ENCODE measurements at regions not wholly inside any gene's neighbourhood (a gene's known extent, or its start where the extent isn't known, plus 50 kb on each side); places are given as distances from the start of the nearest gene placed in this dataset.
"Not testable (repeated sequence)": the region's sequence is repeated elsewhere in the genome, so short reads cannot be mapped to it uniquely, and the experiment has no call there.

DNA sequence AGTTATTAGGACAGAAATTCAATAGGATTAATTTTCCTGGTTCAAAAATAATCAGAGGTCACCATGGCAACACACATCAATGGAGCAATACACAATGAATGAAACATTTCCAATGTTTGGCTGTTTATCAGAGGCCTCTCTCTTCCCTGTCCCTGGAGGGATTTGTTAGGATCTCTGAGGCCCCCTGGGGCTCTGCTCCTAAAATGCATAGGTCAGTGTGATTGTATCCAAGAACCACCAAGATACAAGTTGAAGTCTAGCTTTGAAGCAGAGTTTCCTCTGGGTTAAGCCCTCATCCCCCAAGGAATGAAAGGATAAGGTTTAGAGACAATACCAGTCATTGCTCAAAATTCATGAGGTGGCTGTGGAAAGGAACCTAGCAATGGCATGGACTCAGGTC is 561.2 kb upstream of the C16orf82 start:
- ATAC-seq (ENCODE audit: low read depth) (no peak), DNase-seq (ENCODE audit: low spot score) (no peak)
- no peaks in the 10 kb centered on the region for H3K4me1 ChIP-seq (ENCODE audit: insufficient read depth, poor library complexity, severe bottlenecking)
- H3K27ac ChIP-seq (ENCODE audit: poor library complexity, severe bottlenecking), result no peak overlapping the region
- no peaks in the 10 kb centered on the region for H3K36me3 ChIP-seq (ENCODE audit: low read depth)
- H3K4me3 ChIP-seq (ENCODE audit: severe bottlenecking), result no peak overlapping the region
- H3K27me3 ChIP-seq (ENCODE audit: insufficient read depth, poor library complexity, severe bottlenecking), result no peaks in the 10 kb centered on the region
- TF ChIP-seq CTCF (IDR thresholded peaks at IDR 0.05; ENCODE audit: poor library complexity, severe bottlenecking), result no peak
- no peaks in the 10 kb centered on the region for H3K9me3 ChIP-seq (ENCODE audit: severe bottlenecking)

DNA sequence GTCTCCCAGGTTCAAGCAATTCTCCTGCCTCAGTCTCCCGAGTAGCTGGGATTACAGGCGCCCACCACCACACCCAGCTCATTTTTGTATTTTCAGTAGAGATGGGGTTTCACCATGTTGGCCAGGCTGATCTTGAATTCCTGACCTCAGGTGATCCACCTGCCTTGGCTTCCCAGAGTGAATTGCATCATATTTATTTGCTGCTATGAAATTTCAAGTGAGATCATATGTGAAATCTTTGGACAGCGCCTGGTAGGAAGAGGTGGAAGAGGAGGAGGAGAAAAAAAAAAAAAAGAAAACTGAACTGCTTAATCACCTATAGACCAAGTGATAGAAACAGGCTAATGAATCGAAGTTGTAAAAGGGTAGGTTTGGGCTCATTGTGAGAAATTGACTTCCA is 557.8 kb upstream of the C16orf82 start:
- not testable (repeated sequence) for H3K36me3 ChIP-seq (ENCODE audit: low read depth); H3K9me3 ChIP-seq (ENCODE audit: severe bottlenecking); DNase-seq (ENCODE audit: low spot score); H3K4me3 ChIP-seq (ENCODE audit: severe bottlenecking); ATAC-seq (ENCODE audit: low read depth); H3K4me1 ChIP-seq (ENCODE audit: insufficient read depth, poor library complexity, severe bottlenecking); H3K27ac ChIP-seq (ENCODE audit: poor library complexity, severe bottlenecking); H3K27me3 ChIP-seq (ENCODE audit: insufficient read depth, poor library complexity, severe bottlenecking)

DNA sequence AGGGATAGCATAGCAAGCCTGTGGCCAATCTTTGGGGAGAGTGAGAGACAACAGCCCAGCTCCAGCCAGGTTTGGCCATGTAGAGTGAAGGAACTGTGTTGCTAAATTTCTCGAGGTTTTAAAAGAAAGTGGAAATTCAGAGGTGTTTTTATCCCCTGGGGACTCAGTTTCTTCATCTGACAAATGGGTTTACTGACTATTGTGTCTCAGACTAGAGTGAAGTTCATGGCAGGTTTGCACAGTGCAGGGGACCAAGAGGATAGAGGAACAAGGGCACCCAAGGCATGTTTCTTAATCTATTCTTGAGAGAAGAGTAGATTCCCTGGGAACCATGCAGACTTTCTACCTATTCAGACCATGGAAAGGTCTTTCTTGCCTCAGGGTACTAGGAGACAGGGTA is 555.8 kb upstream of the C16orf82 start:
- H3K27ac ChIP-seq (ENCODE audit: poor library complexity, severe bottlenecking), result no peak overlapping the region
- ATAC-seq (ENCODE audit: low read depth) (no peak), DNase-seq (ENCODE audit: low spot score) (no peak)
- no peak overlapping the region for H3K4me3 ChIP-seq (ENCODE audit: severe bottlenecking)
- no peaks in the 10 kb centered on the region for H3K9me3 ChIP-seq (ENCODE audit: severe bottlenecking)
- no peaks in the 10 kb centered on the region for H3K27me3 ChIP-seq (ENCODE audit: insufficient read depth, poor library complexity, severe bottlenecking)
- no peaks in the 10 kb centered on the region for H3K4me1 ChIP-seq (ENCODE audit: insufficient read depth, poor library complexity, severe bottlenecking)
- no peak for TF ChIP-seq CTCF (IDR thresholded peaks at IDR 0.05; ENCODE audit: poor library complexity, severe bottlenecking)
- H3K36me3 ChIP-seq (ENCODE audit: low read depth), result no peaks in the 10 kb centered on the region

DNA sequence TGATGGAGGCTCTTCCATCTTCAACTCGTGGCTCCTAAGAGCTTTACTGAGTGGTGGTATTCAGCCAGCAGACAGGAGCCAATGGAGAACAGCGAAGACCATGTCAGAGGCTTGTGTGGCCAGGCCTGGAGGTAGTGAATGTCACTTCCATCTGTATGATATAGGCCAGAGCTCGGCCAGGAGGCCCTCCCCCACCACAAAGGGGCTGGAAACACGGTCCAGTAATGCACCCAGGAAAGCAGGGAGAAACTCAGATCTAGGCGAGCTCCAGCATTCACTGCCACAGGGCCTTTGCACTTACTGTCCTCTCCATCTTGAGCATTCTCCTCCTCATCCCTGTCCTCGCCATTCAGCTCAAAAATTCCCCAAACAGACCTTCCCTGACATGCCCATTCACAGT is 555.3 kb upstream of the C16orf82 start:
- ATAC-seq (ENCODE audit: low read depth) (no peak), DNase-seq (ENCODE audit: low spot score) (no peak)

GRCh38 chr16:26521626-26522025 is 545.1 kb upstream of the C16orf82 start:
- no peaks in the 10 kb centered on the region for H3K4me1 ChIP-seq (ENCODE audit: insufficient read depth, poor library complexity, severe bottlenecking)
- no peak for DNase-seq (ENCODE audit: low spot score)
- H3K36me3 ChIP-seq (ENCODE audit: low read depth), result no peaks in the 10 kb centered on the region
- no peaks in the 10 kb centered on the region for H3K9me3 ChIP-seq (ENCODE audit: severe bottlenecking)
- TF ChIP-seq CTCF (IDR thresholded peaks at IDR 0.05; ENCODE audit: poor library complexity, severe bottlenecking), result no peak
- H3K27ac ChIP-seq (ENCODE audit: poor library complexity, severe bottlenecking), result no peak overlapping the region
- H3K27me3 ChIP-seq (ENCODE audit: insufficient read depth, poor library complexity, severe bottlenecking), result no peaks in the 10 kb centered on the region
- no peak overlapping the region for H3K4me3 ChIP-seq (ENCODE audit: severe bottlenecking)
- ATAC-seq (ENCODE audit: low read depth), result no peak

More for the DNA sequence above, 555.3 kb upstream of the C16orf82 start:
- Histone ChIP-seq H3K9me3 (ENCODE audit: severe bottlenecking) (no peaks in the 10 kb centered on the region), H3K4me3 (ENCODE audit: severe bottlenecking) (no peak overlapping the region), H3K36me3 (ENCODE audit: low read depth) (no peaks in the 10 kb centered on the region), H3K4me1 (ENCODE audit: insufficient read depth, poor library complexity, severe bottlenecking) (no peaks in the 10 kb centered on the region), H3K27ac (ENCODE audit: poor library complexity, severe bottlenecking) (no peak overlapping the region), H3K27me3 (ENCODE audit: insufficient read depth, poor library complexity, severe bottlenecking) (no peaks in the 10 kb centered on the region)
- no peak for TF ChIP-seq CTCF (IDR thresholded peaks at IDR 0.05; ENCODE audit: poor library complexity, severe bottlenecking)

Data from RWPE2 (cell line).